ENCODE measurements at regions not wholly inside any gene's neighbourhood (a gene's known extent, or its start where the extent isn't known, plus 50 kb on each side); places are given as distances from the start of the nearest gene placed in this dataset.

DNA sequence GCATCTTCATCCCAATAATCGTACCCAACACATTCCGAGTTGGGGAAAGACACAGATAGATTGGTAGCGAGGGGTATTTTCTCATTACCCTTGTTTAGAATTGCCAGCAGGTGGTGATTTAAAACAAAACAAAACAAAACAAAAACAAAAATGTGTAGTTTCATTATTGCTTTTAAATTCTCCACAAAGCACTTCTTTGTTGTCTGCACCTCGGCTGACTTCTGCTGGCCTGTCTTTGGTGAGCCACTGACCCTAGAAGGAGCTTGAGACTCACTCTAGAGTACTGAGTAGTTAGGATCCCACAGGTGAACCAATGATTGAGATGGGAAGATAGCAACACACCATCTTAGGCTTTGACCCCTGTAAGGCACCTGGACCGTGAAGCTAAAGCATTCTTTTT, 105.4 kb upstream of the BET1 start:
- in situ Hi-C loops (cut with HindIII; ENCODE audit: low pct_ligation_motif_present, low sequenced_read_pairs), result no loop called here

DNA sequence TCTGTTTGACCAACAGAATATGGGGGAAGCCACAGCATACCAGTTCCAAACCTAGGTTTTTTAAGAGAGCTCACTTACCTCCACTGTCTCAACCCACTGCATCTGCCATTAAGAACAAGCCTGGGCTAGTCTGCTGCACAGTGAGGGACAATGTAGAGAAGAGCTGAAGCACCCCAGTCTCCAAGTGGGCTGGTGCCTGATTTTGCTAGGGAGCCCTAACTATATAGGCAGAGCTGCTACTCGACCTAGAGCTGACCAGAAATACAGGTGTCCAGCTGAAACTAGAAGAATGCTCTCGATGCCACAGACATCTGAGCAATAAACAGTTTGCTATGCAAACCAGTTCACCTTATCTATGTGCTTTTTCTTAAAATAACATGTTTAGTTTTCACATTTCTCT, 106.9 kb upstream of the BET1 start:
- in situ Hi-C loops (cut with HindIII; ENCODE audit: low pct_ligation_motif_present, low sequenced_read_pairs), result no loop called here
- H3K27ac ChIP-seq, result no peak overlapping the region
- TF ChIP-seq CTCF (IDR thresholded peaks at IDR 0.05; ENCODE audit: low read depth, low read length, missing control alignments), result no peak
- no peak overlapping the region for H3K4me3 ChIP-seq (ENCODE audit: low read depth, low read length)
- no peaks in the 10 kb centered on the region for H3K36me3 ChIP-seq (replicated peaks)
- H3K27me3 ChIP-seq (replicated peaks), result no peaks in the 10 kb centered on the region
- DNase-seq, result no peak

More for the DNA sequence above, 105.4 kb upstream of the BET1 start:
- DNase-seq, result no peak
- Histone ChIP-seq H3K4me3 (ENCODE audit: low read depth, low read length) (no peak overlapping the region), H3K27ac (no peak overlapping the region), H3K36me3 (replicated peaks) (no peaks in the 10 kb centered on the region), H3K27me3 (replicated peaks) (no peaks in the 10 kb centered on the region)
- no peak for TF ChIP-seq CTCF (IDR thresholded peaks at IDR 0.05; ENCODE audit: low read depth, low read length, missing control alignments)

DNA sequence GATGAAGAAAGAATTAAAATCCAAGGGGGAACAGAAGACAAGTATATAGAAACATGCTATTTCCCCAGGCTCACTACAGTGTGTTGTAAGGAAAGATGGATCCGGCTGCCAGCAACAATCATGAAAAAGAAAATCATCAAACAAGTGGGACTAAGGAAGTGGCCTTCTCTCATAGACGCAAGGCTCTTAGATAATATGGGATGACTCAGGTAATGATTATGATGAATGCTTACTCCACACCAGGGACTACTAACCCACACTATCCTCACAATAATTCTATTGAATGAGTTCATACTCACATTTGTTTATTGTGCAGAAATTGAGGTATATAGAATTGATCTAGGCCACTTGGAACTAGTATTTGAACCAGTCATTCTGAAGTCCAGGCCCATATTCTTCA, 111.2 kb upstream of the BET1 start:
- H3K27ac ChIP-seq, result no peak overlapping the region
- DNase-seq, result peak; percentile 32
- TF ChIP-seq CTCF (IDR thresholded peaks at IDR 0.05; ENCODE audit: low read depth, low read length, missing control alignments), result no peak
- H3K27me3 ChIP-seq (replicated peaks), result no peaks in the 10 kb centered on the region
- in situ Hi-C loops (cut with HindIII; ENCODE audit: low pct_ligation_motif_present, low sequenced_read_pairs), result no loop called here
- H3K36me3 ChIP-seq (replicated peaks), result no peaks in the 10 kb centered on the region
- no peak overlapping the region for H3K4me3 ChIP-seq (ENCODE audit: low read depth, low read length)

- Histone ChIP-seq H3K27ac (no peak overlapping the region), H3K36me3 (replicated peaks) (no peaks in the 10 kb centered on the region), H3K27me3 (replicated peaks) (no peaks in the 10 kb centered on the region), H3K4me3 (ENCODE audit: low read depth, low read length) (no peak overlapping the region)
- in situ Hi-C loops (cut with HindIII; ENCODE audit: low pct_ligation_motif_present, low sequenced_read_pairs), result no loop called here
- TF ChIP-seq CTCF (IDR thresholded peaks at IDR 0.05; ENCODE audit: low read depth, low read length, missing control alignments), result no peak
- DNase-seq, result no peak
Observed at GRCh38 chr7:94123136-94123535, 119.0 kb upstream of the BET1 start.

DNA sequence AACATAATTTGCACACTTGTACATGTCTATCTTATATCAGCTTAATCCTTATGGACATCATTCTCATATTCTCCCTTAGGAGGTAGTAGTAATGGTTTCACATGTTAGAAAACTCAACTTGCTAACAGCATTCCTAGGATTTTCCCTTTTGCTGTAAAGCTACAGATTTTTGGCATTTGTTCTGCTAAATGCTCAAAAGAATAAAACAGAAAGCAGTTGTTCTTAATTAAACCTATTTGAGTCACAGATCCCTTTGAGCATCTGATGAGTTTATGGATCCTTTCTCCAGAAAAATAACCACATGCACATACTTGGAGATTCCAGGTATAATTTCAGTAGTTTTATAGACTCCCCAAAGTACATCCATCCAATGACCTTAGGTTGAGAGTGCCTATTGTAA, 122.9 kb upstream of the BET1 start:
- no peak for TF ChIP-seq CTCF (IDR thresholded peaks at IDR 0.05; ENCODE audit: low read depth, low read length, missing control alignments)
- no peaks in the 10 kb centered on the region for H3K36me3 ChIP-seq (replicated peaks)
- no peak overlapping the region for H3K27ac ChIP-seq
- DNase-seq, result no peak
- no peaks in the 10 kb centered on the region for H3K27me3 ChIP-seq (replicated peaks)
- H3K4me3 ChIP-seq (ENCODE audit: low read depth, low read length), result no peak overlapping the region
- in situ Hi-C loops (cut with HindIII; ENCODE audit: low pct_ligation_motif_present, low sequenced_read_pairs), result no loop called here

- no peak overlapping the region for H3K4me3 ChIP-seq (ENCODE audit: low read depth, low read length)
- DNase-seq, result no peak
- no peaks in the 10 kb centered on the region for H3K36me3 ChIP-seq (replicated peaks)
- H3K27me3 ChIP-seq (replicated peaks), result no peaks in the 10 kb centered on the region
- no peak overlapping the region for H3K27ac ChIP-seq
- no peak for TF ChIP-seq CTCF (IDR thresholded peaks at IDR 0.05; ENCODE audit: low read depth, low read length, missing control alignments)
- in situ Hi-C loops (cut with HindIII; ENCODE audit: low pct_ligation_motif_present, low sequenced_read_pairs), result no loop called here
Observed at GRCh38 chr7:94128072-94128471, 123.9 kb upstream of the BET1 start.

Measured in brain microvascular endothelial cell (primary cell).